ENCODE measurements at regions not wholly inside any gene's neighbourhood (a gene's known extent, or its start where the extent isn't known, plus 50 kb on each side); places are given as distances from the start of the nearest gene placed in this dataset.
"Not testable (repeated sequence)": the region's sequence is repeated elsewhere in the genome, so short reads cannot be mapped to it uniquely, and the experiment has no call there.

DNA sequence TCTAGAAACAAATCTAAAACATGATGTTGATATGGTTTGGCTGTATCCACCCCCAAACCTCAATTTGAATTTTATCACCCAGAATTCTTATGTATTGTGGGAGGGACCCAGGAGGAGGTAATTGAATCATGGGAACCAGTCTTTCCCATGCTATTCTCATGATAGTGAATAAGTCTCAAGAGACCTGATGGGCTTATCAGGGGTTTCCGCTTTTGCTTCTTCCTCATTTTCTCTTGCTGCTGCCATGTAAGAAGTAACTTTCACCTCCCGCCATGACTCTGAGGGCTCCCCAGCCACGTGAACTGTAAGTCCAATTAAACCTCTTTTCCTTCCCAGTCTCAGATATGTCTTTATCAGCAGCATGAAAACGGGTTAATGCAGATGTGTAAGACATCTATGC, 232.7 kb upstream of the ONECUT1 start:
- DNase-seq (ENCODE audit: low spot score): no peak

DNA sequence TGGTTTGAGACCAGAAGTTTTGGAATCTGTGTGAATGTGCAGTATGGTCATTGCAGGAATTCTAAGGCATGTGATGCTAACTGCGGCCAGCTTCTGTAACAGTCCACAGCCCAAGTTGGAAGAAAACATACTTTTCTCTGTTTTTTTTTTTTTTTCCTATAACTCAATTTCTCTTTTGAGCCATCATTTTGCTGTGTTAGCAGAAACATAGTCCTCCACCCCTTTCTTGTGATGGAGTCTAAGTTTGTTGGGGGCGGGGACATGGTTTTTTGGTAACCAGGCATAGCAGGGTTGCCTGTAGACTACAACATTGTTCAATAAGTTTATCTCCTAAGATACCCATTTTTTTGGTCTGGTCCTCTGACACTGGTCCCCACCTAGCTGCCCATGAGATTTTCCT, 223.2 kb upstream of the ONECUT1 start:
- no peak for DNase-seq (ENCODE audit: low spot score)

DNA sequence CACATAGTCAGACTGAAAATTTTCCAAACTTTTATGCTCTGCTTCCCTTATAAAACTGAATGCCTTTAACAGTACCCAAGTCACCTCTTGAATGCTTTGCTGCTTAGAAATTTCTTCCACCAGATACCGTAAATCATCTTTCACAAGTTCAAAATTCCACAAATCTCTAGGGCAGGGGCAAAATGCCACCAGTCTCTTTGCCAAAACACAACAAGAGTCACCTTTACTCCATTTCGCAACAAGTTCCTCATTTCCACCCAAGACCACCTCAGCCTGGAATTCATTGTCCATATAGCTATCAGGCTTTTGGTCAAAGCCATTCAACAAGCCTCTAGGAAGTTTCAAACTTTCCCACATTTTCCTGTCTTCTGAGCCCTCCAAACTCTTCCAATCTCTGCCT, 221.6 kb upstream of the ONECUT1 start:
- not testable (repeated sequence) for DNase-seq (ENCODE audit: low spot score)

- no peak for DNase-seq (ENCODE audit: low spot score)
These were observed 219.0 kb upstream of the ONECUT1 start for GRCh38 chr15:53009093-53009492.

DNA sequence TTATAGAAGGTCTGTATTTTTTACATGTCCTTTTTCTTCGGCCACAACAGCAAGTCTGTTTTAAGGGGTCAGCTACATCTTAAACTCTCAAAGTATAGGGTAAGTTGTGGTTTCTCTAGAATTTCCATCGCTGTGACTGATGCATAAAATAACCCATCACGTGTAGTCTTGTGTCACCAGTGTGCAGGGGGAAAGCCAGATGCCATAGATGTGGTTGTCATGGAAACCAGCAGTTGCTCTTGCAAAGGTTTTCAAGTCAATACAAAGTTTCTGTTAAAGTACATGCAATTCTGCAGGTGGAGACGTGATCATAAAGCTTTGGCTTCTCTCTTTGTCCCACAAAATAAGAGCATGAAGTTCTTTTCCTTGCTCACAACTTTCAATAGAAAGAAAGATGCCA, 210.3 kb upstream of the ONECUT1 start:
- no peak for DNase-seq (ENCODE audit: low spot score)

GRCh38 chr15:52997123-52997522, 207.0 kb upstream of the ONECUT1 start:
- no peak for DNase-seq (ENCODE audit: low spot score)

DNA sequence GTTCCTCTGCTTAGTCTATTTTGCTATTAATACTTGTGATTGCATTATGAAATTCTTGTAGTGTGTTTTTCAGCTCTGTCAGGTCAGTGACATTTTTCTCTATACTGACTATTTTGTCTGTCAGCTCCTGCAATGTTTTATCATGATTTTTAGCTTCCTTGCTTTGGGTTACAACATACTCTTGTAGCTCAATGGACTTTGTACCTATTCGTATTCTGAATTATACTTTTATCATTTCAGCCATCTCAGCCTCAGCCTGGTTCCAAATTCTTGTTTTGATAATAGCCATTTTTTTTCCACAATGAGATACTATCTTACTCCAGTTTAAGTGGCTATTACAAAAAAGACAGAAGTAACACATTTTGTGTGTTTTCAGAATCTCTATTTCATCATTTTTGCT, 204.2 kb upstream of the ONECUT1 start:
- DNase-seq (ENCODE audit: low spot score): no peak

DNA sequence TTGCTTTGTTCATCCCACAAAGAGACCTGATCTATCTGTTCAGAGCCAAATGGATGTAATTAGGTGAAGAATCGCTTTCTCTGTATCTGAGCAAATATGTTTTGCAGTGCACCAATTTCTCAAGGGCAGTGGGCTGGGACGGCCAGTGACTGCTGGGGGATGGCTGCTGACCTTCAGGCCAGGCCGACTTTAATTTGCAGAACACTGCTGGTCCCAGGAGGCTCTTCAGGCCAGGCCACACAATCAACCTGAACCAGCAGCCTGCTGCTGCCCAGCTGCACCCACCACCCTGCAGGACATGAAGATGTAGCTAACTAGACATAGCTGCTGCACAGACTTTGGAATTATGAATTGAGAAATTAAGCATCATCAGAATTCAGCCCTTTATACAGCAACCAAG, 194.4 kb upstream of the ONECUT1 start:
- DNase-seq (ENCODE audit: low spot score): no peak

- no peak for DNase-seq (ENCODE audit: low spot score)
These were observed 190.3 kb upstream of the ONECUT1 start for GRCh38 chr15:52980446-52980845.

GRCh38 chr15:52976516-52977075, 186.5 kb upstream of the ONECUT1 start:
- DNase-seq (ENCODE audit: low spot score): no peak

DNA sequence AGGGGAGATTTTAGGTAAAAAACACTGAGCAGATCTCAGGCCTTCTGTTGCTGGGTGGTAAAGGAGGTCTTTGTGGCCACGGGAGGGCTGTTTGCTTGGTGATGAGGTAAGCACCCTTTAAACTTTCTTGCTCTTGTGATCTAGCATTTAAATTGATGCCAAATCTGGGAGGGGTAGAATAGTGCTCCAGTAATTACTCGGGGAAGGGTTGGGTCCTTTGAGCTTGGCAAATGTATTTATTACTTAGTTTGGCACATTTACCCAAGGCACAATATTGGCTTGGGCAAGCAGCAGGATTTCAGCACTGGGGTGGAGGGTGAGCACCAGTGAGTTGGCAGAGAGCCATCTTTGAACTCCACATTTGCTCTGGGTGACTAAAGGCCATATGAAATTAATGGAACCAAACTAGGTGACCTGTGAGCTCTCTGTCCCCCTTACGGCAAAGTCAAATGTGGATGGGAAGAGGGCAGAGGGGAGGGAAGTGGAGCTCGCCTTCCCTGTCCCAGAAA, 185.9 kb upstream of the ONECUT1 start:
- DNase-seq (ENCODE audit: low spot score): no peak

- DNase-seq (ENCODE audit: low spot score): no peak
These were observed 173.7 kb upstream of the ONECUT1 start for GRCh38 chr15:52963865-52964264.

- DNase-seq (ENCODE audit: low spot score): no peak
These were observed 170.1 kb upstream of the ONECUT1 start for GRCh38 chr15:52960283-52960682.

- DNase-seq (ENCODE audit: low spot score): no peak
These were observed 153.6 kb upstream of the ONECUT1 start for GRCh38 chr15:52943746-52944145.

- DNase-seq (ENCODE audit: low spot score): no peak
These were observed 146.4 kb upstream of the ONECUT1 start for GRCh38 chr15:52936489-52936888.

GRCh38 chr15:52925130-52925529, 135.0 kb upstream of the ONECUT1 start:
- no peak for DNase-seq (ENCODE audit: low spot score)

GRCh38 chr15:52924630-52925029, 134.5 kb upstream of the ONECUT1 start:
- no peak for DNase-seq (ENCODE audit: low spot score)

DNA sequence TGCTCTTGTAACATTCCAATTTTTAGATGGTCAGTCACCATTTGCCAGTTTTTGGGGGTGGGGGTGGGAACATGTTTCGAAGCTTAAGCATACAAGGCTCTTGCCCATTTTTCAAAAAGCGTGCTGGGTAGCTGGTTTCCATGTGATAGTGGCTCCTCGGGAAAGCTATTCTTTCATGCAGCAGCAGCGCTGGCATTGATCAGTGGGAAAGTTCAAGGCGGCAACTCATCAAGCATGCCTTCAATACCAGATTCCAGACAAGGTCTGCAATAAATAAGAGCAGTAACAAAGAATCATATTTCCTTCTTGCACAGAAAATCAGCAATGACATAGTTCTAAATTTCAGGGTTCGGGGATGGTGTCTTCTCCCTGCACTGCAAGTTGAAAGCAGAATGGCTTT, 133.5 kb upstream of the ONECUT1 start:
- DNase-seq (ENCODE audit: low spot score): no peak

DNA sequence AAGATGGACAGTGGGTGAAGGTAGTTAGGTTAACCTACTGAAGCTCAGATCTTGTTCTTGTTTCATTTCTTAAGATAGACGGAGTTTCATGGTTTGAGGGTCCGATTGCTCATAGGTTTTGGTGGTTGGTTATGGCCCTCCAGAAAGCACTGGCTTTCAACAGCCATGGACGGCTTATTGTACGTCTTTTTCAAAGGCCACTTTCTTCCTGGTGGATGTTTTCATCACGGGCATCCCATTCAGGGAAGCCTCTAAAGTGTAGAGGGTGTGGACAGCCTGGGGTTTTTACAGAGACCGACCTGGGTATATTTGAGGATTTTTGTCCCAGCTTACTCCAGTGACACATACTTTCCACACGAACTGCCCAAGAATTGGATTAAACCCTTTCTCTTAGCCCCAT, 132.7 kb upstream of the ONECUT1 start:
- no peak for DNase-seq (ENCODE audit: low spot score)

GRCh38 chr15:52912172-52912571, 122.0 kb upstream of the ONECUT1 start:
- DNase-seq (ENCODE audit: low spot score): no peak

- no peak for DNase-seq (ENCODE audit: low spot score)
These were observed 103.2 kb upstream of the ONECUT1 start for GRCh38 chr15:52893338-52893737.

DNA sequence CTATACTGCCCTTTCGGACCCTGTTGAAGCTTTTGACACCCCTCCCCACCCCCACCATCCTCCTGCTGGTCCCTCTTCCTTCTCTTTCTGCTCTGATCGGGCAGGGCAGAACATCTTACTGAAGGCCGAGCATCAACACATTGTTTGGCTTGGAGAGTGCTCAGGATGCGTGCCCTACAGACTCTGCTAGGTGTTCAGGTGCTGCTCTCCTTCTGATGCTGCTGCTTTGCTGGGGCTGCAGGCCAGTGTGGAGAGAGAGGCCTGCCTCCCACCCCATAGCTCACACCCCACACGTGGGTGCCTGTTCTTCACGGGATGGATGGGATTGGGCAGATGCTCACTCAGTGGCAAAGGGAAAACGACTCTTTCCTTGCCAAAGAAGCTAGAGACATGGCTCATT, 89.8 kb upstream of the ONECUT1 start:
- no peak for DNase-seq (ENCODE audit: low spot score)

DNA sequence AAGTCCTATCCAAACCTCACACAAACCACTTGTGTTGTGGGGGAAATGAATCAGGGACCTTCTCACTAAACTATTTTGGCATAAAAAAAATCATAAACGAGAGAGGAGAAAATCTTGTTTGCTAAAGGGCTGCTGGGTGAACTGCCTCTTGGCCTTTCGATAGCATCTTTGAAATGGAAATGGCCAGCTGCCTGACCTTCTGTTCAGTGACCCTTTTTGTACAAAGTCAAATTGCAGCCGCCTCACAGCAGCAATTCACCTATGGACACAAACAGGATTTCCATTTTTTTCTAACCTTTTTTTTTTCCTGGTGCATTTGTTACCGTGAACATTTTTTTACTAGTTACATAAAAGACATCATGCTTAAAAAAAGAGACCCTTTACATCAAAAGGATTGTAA, 89.0 kb upstream of the ONECUT1 start:
- no peak for DNase-seq (ENCODE audit: low spot score)

DNA sequence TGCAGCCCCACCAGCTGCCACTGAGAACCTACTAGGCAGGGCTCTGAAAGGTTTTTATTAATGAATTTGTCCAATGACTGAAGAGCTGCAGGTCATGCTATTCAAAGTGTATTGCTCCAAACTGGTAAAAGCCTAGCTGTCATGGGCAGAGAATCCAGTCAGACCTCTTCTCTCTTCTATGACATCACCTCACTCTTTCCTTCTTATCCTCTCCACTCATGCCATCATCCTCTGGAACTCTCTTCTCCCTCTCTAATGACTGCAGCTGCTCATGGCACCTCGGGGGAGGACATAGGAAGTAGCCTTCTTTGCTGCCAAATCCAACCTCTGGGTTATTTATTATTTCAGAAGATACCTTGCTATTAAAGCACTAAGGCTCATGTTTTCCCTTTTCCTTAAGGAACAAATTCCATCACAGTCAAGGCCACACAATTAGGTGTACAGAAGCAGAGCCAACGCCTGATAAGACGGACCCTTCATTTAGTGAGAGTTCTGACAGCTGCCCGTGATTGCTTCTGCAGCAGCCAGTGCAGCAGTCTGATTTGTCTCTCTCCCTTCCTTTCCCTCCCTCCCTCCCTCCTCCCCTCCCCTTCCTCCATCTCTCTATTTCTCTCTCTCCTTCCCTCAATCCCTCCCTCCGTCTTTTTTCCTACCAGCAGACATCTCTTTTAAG, 87.0 kb upstream of the ONECUT1 start:
- no peak for DNase-seq (ENCODE audit: low spot score)

Data from ecto neural progenitor cell (in vitro differentiated cells).